ENCODE measurements at regions not wholly inside any gene's neighbourhood (a gene's known extent, or its start where the extent isn't known, plus 50 kb on each side); places are given as distances from the start of the nearest gene placed in this dataset.

- TF ChIP-seq CTCF (IDR thresholded peaks at IDR 0.05; ENCODE audit: control extremely low read depth in 1 of 3, insufficient read depth in 1 of 3, low read depth in 1 of 3, low read length in 3 of 3) (no peak), EP300 (IDR thresholded peaks at IDR 0.05; ENCODE audit: borderline replicate concordance in 1 of 2, low read depth in 2 of 2, low read length in 2 of 2) (no peak), TAF1 (IDR thresholded peaks at IDR 0.05; ENCODE audit: low read depth, low read length) (no peak), CREB1 (IDR thresholded peaks at IDR 0.05) (no peak)
Observed at GRCh38 chr6:120116343-120116742, 766.8 kb upstream of the MAN1A1 start.
